NCI-H1092 treated with DMSO at 0.1 percent for 48 hours (cell line): ENCODE measurements at regions not wholly inside any gene's neighbourhood (a gene's known extent, or its start where the extent isn't known, plus 50 kb on each side); places are given as distances from the start of the nearest gene placed in this dataset.
"Not testable (repeated sequence)": the region's sequence is repeated elsewhere in the genome, so short reads cannot be mapped to it uniquely, and the experiment has no call there.

Source experiments
- DNase-seq: peaks from one replicate; lab custom pipeline; 2025; lab: John Stamatoyannopoulos, UW

- DNase-seq = no peak
Measured at GRCh38 chr6:14390805-14391204, 273.2 kb downstream of the CD83 start.

- no peak for DNase-seq
Measured at GRCh38 chr6:14393910-14394309, 276.3 kb downstream of the CD83 start.

DNA sequence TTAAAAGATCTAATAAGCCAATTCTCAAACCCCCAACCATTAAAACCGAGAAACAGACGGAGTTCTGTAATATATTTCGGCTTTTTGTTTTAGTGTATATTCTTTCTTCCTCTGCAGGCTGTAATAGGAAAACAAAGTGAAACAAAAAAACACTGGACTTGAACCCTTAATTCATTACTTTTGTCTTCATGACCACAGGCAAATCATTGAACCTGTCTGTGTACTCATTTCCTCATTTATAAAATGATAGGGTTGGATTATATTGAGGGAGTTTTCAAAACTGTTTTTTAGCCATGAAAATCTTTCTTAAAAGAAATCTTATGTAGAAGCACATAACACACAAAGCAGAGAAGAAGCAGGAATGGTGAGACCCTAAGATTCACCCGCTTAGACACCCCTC, 278.8 kb downstream of the CD83 start:
- DNase-seq = no peak

DNA sequence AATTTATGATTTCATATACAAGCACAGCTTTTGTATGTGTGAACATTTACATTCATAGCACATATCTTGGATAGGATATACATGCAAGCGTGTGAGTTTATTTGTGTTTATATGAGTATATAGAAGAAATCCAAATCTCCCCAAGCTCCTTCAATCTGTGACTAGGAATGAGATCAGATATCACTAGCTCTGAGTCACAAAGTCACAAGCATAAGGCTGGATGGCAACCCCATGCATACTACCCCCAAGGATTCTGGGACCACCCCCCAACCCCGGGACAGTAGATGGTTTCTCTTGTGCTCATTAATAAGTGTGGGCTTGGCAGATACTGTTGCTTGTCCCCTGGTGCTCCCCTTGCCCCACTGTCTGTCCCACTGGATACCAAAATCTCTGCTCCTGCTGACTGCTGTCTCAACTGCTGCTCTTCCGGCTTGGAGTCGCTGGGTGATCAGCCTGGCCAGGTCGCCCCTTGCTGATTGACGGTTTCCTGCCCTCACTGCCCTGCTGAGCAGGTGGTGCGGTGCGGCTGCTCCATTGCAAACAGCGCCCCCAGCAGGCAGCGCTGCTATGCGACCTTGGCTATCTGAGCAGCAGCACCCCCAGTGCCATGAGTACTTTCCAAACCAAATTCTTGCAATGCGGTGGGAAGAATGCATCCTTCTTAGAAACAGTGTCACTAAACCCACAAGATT, 279.4 kb downstream of the CD83 start:
- no peak for DNase-seq

GRCh38 chr6:14397518-14397901, 279.9 kb downstream of the CD83 start:
- DNase-seq = no peak

GRCh38 chr6:14398953-14399352, 281.4 kb downstream of the CD83 start:
- no peak for DNase-seq

DNA sequence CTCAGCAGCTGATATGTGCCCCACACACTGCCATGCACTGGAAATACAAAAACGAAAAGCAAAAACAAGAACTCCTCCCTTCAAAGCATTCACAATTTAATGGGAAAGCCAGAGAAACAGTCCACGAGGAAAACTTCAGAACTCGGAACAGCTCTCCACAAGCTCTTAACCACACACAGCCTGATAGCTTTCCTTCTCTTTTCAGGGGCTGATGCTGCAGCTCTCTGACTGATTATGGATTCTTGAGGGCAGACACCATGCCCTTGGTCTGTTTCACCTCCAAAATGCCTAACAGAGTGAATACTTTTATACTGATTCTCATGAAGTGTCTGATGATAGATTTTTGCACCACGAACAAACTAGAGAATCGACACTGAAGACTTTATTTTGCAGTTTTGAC, 282.1 kb downstream of the CD83 start:
- no peak for DNase-seq

- DNase-seq = no peak
Measured at GRCh38 chr6:14401246-14401645, 283.7 kb downstream of the CD83 start.

DNA sequence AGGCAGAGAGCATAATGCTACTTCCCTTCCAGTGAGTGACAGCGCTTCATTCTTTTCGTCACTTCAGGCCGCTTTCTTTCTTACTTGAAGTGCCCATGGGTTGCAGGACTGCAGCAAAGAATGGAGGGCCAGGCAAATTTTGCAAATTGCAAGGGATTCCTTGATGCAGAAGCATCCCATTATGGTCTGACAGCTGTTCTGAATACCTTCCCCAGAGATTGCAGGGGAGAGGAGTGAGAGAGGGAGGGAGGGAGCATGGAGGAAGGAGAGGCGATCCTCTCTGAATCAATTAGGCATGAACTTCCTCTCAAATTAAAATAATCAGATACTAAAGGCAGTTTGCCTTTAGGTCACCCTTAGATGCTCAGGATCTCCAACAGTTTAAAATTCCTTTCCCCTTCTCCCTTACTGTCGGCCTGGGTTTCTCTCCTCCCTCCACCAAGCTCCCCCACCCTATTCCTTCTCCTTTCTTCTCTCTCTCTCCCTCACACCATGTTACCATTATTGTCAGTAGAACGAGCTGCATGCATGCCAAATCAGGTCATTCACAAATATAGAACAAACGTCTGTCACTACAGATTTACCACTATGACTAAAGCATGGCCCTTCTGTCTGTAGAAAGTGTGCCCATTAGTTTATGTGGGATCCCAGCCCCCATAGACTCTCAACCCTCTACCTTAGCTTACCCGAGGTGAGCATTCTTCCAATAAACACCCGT, 289.2 kb downstream of the CD83 start:
- DNase-seq = no peak

DNA sequence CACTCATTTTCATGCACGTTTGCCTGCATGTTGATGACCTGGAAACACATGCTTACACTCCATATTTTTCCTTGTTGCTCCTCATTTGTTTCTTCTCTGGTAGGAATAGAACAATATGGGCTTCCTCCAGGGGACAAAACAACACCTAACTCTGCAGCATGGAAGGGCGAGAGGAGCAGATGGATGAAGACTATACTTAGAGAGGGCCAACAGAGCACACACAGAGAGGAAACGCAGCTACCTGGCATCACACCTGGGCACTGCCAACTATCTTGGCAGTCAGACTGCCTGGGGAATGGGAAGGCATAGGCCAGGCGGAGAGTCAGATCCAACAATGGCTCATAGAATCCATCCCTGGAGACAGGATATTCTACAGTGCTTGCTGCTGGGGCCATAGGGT, 290.9 kb downstream of the CD83 start:
- no peak for DNase-seq

- DNase-seq = no peak
Measured at GRCh38 chr6:14412026-14412425, 294.5 kb downstream of the CD83 start.

GRCh38 chr6:14415452-14415851, 297.9 kb downstream of the CD83 start:
- no peak for DNase-seq

DNA sequence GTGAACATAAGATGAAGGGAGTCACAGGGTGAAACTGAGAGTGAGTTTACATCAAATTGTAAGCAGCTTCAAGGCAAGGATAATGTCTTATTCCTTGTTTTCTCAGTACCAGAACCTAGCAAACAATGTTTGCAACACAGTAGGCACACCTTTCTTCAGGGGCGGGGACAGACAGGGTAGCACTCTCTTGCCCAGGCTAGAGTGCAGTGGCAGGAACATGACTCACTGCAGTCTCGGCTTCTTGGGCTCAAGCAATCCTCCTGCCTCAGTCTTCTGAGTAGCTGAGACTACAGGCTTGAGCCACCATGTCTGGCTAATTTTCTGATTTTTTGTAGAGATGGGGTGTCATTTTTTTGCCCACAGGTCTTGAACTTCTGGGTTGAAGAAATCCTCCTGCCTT, 299.8 kb downstream of the CD83 start:
- no peak for DNase-seq

DNA sequence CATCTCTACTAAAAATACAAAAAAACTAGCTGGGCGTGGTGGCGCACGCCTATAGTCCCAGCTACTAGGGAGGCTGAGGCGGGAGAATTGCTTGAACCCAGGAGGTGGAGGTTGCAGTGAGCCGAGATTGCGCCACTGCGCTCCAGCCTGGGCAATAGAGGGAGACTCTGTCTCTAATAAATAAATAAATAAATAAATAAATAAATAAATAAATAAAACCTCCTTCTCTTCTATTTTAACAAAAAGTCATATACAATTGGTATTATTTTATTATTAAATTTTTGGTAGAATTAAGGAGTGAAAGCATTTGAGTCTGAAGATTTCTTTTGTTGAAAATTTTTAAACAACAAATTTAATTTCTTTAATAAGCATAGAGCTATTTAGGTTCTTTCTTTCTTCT, 301.7 kb downstream of the CD83 start:
- DNase-seq = not testable (repeated sequence)

DNA sequence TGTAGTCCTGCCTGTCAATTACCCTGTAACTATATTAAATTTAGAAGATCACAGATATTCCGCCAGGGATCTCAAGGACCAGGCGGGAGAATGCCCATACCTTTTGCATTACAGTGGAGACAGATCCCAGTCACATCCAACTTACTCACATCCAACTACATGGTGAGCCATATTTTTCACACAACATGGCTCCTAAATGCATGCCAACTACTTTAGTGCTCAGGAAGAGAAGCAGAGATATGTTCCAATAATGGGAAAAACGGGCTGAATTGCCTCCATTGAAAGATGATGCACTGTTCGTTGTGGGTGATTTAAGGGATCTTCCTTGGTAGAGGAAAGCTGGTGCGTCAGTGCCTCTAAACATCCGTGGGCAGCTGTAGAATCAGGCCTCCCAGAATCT, 304.5 kb downstream of the CD83 start:
- DNase-seq = no peak

DNA sequence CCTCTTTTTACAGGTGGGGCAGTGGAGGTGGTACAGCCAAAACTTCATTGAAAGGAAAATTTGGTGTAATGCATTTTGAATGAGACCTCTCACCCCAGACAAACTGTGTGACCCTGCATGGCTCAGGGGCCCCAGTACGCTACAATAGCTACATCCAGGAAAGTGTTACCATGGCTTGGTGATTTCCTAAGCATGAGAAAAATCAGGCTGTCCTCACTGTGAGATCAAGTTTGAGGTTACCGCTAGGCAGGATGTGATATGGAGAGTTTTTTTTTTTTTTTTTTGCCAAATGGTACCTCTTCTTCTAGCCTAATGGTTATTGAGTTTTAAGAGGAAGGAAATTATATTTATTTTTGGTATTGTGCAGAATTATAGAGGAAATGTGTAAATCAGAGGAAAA, 305.3 kb downstream of the CD83 start:
- no peak for DNase-seq

DNA sequence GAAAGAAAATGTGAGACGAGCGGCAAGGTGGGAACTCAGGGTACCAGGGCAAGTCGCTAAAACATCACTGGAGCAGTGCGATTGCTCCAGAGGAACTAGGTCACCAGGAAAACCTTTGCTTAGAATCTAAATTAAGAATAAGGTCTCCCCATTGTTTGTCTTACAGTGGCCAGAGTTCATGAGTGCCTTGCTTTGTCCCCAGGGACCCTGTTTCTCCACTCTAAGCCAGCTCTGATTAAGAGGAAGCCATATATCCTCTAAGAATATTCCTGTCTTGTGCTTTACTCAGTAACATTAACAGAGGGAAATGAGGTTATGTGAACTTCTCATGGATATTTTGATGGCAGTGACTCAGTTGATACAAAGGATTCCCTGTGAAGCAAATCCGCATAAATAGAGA, 305.8 kb downstream of the CD83 start:
- DNase-seq = no peak

DNA sequence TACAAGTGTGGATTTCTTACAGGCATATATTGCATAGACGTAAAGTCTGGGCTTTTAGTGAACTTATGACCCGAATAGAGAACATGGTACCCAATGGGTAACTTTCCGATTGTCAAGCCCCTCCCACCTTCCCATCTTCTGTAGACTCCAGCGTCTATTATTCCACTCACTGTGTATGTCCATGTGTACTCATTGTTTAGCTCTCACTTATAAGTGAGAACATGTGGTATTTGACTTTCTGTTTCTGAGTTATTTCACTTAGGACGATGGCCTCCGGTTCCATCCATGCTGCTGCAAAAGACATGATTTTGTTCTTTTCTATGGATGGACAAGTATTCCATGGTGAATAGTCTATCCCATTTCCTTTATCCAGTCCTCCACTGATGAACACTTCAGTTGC, 306.4 kb downstream of the CD83 start:
- DNase-seq = no peak

DNA sequence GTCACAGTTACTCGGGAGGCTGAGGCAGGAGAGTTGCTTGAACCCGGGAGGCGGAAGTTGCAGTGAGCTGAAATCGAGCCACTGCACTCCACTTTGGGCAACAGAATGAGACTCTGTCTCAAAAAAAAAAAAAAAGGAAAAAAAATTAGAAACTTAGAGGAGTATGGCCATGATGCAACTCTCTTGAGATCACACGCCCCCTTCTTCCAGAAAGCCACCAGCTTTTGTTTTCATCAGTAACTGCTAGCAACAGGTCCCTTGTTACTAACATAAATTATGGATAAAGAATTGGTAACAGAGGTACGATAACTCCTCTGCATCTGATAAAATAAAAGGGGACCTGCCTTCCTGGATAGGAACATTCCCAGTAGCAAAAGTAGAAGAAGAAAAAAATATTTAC, 308.2 kb downstream of the CD83 start:
- DNase-seq = no peak

DNA sequence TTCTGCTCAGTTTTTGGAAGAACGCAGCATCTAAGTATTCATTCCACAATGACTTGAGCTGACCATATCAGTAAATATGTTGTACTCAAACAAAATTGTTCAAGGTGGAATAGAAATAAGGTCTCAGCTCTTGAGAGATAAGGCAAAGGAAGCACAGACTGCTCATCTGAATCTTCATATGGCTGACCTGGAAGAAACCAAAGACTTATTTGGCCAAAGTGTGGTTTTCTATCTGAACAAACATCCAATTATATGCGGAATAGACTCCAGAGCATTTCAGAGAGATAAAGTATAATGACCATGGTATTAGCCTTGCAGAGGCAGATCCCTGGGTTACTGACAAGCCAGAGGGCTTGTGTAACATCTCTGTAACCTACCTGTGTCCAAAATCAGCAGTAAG, 308.7 kb downstream of the CD83 start:
- no peak for DNase-seq

- DNase-seq = no peak
Measured at GRCh38 chr6:14428269-14428668, 310.7 kb downstream of the CD83 start.

DNA sequence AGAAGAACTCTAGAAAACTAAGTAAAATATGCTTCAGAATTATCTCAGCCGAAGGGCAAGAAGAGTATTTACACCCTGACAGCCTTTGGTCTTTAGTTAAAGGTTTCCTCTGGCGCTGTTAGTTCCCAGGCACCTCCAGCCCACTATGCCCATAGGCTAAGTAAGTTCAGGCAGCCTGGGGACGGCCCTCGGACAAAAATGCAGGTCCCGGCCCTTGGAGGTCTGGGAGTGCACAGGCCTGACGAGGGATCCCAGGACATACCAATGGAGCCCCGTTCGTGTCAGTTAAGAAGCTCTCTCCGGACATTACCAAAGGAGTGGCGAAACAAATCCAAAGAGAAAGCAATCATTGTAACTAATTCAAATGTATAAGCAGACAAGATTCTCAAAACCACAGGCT, 311.8 kb downstream of the CD83 start:
- DNase-seq = no peak

DNA sequence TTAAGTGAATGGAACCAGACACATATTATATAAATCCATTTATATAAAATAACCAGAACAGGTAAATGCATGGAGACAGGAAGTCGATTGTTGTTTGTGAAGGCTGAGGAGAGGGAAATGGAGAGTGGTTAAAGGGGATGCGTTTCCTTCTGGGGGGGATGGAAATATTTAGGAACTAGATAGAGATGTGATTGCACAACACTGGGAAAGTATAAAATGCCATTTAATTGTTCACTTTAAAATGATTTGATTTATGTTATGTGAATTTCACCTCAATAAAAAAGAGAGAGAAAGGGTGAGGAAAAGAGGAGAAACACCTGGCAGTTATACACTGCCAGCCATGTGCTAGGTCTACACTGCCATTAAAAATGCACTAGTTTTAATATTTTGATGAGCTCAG, 312.6 kb downstream of the CD83 start:
- no peak for DNase-seq
